ENCODE measurements at regions not wholly inside any gene's neighbourhood (a gene's known extent, or its start where the extent isn't known, plus 50 kb on each side); places are given as distances from the start of the nearest gene placed in this dataset.

- TF ChIP-seq CTCF (IDR thresholded peaks at IDR 0.05; ENCODE audit: low read depth, low read length) (no peak), EZH2phosphoT487 (IDR thresholded peaks at IDR 0.05; ENCODE audit: low read depth) (no peak)
Observed at GRCh38 chr7:106768324-106768751, 96.7 kb upstream of the PIK3CG start.
